IPS-18c (cell line): ENCODE measurements at regions not wholly inside any gene's neighbourhood (a gene's known extent, or its start where the extent isn't known, plus 50 kb on each side); places are given as distances from the start of the nearest gene placed in this dataset.

ENCODE experiments used
- H3K4me3 ChIP-seq: 2 replicates; pipeline ENCODE4 v1.7.0; 2013; ENCODE audit warnings: low read depth, mild to moderate bottlenecking, low read length, moderate library complexity; ENCODE audit not compliant: insufficient read depth
- H3K9me3 ChIP-seq: one replicate; pipeline ENCODE4 v1.6.1; 2013; ENCODE audit warnings: mild to moderate bottlenecking, low read length, moderate library complexity; ENCODE audit not compliant: control insufficient read depth, insufficient read depth

DNA sequence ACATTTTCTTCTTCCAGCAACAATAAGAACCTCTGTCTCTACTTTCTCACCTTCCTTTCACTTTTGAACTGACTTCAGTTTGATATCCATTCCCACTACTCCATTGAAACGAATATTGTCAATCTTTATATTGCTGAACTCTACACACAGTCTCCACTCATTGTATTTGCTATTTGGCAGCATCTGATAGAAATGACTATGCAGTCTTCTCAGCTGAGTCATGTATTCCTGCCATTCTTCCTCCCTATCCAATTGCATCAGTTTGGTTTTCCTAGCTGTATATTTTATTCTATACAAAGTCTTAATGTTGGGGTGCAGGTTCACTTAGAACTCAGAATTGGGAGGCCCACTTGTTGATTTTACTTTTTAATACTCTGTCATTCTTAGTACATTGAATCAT lies 107.5 kb upstream of the CPNE8 start:
- no peak overlapping the region for H3K4me3 ChIP-seq
- H3K9me3 ChIP-seq: no peaks in the 10 kb centered on the region

- Histone ChIP-seq H3K4me3 (no peak overlapping the region), H3K9me3 (no peaks in the 10 kb centered on the region)
Observed at GRCh38 chr12:39011166-39011565, 105.8 kb upstream of the CPNE8 start.

DNA sequence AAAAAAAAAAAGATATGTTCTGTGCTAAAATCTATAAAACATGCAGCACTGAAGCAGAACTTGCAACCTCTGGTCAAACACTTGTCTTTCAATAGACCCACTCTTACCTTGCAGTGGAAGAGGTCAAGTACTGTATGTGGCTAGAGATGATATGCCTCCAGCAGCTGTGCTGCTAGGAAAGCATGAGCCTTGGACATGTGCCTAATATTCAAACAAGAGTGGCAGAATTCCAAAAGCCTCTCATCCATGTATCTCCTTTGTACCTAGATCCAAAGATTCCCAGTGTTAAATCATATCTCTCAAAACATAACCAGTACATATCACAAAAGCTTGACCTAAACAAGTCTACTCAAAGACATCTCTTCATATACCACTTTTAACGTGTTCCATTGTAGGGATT lies 105.0 kb upstream of the CPNE8 start:
- Histone ChIP-seq H3K4me3 (no peak overlapping the region), H3K9me3 (no peaks in the 10 kb centered on the region)

DNA sequence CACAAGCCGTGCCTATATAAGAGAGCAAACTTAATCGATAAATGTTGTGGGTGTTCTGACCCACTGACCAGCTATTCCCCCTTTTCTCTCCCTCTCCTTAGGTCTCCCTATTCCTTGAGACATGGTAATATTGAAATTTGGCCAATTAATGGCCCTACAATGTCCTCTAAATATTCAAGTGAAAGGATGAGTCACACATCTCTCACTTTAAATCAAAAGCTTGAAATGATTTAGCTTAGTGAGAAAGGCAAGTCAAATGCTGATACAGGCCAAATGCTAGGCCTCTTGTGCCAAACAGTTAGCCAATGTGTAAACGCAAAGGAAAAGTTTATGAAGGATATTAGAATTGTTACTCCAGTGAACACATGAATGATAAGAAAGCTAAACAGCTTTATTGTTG lies 102.2 kb upstream of the CPNE8 start:
- H3K4me3 ChIP-seq: no peak overlapping the region
- H3K9me3 ChIP-seq: no peaks in the 10 kb centered on the region

DNA sequence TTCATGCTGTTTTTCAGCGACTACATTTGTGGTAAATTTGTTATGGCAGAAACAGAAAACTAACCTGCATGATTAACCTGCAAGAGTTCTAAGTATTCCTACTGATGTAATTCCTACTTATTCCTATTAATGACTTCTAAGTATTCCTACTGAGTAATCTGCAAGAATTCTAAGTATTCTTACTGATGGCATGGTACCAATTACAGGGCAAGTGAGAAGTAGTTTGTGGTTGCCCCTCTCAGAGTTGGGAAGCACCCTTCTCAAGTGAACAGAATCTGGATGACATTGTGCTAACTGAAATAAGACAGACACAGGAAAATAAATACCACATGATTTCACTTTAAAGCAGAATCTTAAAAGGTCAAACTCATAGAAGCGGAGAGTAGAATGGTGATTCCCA lies 100.9 kb upstream of the CPNE8 start:
- no peak overlapping the region for H3K4me3 ChIP-seq
- H3K9me3 ChIP-seq: no peaks in the 10 kb centered on the region

GRCh38 chr12:39005671-39006070 lies 100.3 kb upstream of the CPNE8 start:
- Histone ChIP-seq H3K4me3 (no peak overlapping the region), H3K9me3 (no peaks in the 10 kb centered on the region)

DNA sequence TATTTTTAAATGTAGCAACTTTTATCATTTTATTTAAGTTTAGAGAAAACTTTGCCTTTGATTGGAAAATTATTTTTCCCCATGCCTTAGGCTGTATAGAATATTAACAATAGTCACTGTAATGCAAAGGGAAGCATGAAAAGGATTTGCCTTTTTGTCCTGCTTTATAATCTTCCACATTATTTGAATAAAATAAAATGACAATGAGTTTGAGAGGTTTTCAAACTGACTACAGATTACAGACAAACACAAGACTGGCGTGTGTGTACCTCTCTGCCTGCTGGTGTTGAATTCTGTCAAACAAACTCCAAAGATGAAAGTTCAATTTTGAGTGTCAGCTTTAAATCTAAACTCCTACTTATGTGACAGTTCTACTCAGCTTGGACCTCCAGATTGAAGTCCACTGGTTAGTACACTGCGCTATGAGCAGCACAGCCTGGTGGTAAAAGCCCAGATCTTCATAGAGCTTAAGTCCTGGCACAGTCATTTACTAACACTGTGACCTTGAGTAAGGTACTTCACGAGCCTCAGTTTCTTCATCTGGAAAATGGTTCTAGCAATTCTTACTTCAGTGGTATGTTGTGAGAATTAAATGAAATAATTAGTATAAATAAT lies 98.3 kb upstream of the CPNE8 start:
- Histone ChIP-seq H3K4me3 (no peak overlapping the region), H3K9me3 (no peaks in the 10 kb centered on the region)

DNA sequence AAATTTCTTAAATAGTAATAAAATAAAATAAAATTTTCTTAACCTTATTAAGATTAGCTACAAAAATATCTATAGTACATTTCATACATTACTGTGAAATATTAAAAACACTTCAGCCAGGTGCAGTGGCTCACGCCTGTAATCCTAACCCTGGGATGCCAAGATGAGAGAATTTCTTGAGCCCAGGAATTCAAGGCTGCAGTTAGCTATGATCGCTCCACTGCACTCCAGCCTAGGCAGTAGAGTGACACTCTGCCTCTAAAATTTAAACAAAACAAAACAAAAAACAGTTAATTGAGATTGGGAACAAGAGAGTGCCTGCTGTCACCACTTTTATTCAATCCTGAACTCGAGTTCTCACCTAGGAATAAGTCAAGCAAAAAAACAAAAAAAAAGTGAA lies 95.0 kb upstream of the CPNE8 start:
- H3K9me3 ChIP-seq: no peaks in the 10 kb centered on the region
- H3K4me3 ChIP-seq: no peak overlapping the region

- no peaks in the 10 kb centered on the region for H3K9me3 ChIP-seq
- no peak overlapping the region for H3K4me3 ChIP-seq
Observed at GRCh38 chr12:38998887-38999482, 93.6 kb upstream of the CPNE8 start.

DNA sequence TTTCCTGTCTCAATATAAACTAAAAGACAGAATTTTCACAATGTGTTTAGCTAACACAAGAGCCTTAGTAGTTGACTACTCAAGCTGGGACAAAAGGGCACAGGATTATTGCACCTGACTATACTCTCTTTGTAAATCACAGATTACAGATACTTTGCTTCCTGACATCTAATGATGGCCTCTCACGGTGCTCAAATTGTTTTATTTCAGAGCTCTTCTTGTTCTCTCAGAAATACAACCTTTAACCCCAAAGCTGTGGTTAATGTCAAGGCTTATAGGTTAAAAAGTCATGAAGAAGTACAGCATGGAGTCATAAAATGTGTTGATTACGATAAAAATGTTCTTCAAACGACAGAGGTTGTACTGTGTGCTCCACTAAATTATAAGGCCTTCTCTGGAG lies 89.9 kb upstream of the CPNE8 start:
- H3K9me3 ChIP-seq: no peaks in the 10 kb centered on the region
- H3K4me3 ChIP-seq: no peak overlapping the region

GRCh38 chr12:38985961-38986360 lies 80.6 kb upstream of the CPNE8 start:
- Histone ChIP-seq H3K9me3 (no peaks in the 10 kb centered on the region), H3K4me3 (no peak overlapping the region)

GRCh38 chr12:38984388-38984787 lies 79.0 kb upstream of the CPNE8 start:
- H3K9me3 ChIP-seq: no peaks in the 10 kb centered on the region

GRCh38 chr12:38983117-38983571 lies 77.8 kb upstream of the CPNE8 start:
- no peak overlapping the region for H3K4me3 ChIP-seq

More at GRCh38 chr12:38984388-38984787, 79.0 kb upstream of the CPNE8 start:
- no peak overlapping the region for H3K4me3 ChIP-seq

DNA sequence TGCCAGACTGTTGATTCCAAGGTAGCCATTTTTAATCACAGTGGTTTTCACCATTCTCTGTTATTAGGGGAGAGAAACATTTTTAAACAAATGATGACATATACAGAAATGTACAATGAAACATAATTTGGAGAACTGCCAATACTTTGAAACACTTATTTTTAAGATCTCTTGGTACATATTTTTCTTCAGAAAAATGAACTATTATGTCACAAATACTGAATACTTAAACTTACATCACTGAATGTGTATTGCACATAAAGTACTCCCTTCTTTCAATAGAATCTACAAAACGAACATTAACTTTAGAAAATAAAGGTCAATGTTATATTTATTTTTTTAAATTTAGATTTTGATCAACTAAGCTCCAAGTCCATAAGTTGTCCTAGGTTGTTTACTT lies 71.7 kb upstream of the CPNE8 start:
- Histone ChIP-seq H3K4me3 (no peak overlapping the region), H3K9me3 (no peaks in the 10 kb centered on the region)

More at GRCh38 chr12:38983117-38983571, 77.8 kb upstream of the CPNE8 start:
- no peaks in the 10 kb centered on the region for H3K9me3 ChIP-seq

DNA sequence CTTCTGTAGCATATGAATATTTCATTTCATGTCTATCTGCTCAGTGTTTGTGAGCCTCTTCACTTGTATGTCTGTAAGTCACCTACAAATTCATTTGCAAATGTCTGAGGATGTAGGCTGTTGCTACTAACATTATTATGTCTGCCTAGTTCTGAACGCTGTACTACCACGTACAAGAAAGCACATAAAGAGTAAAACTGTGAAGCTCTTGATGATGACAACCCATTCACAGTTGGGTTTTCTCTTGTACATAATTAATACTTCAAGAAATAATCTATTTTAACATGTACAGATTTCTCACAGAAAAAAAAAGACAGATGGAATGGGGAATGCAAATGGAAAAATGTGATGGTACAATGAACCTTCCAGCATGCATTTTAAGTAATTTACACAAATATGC lies 64.3 kb upstream of the CPNE8 start:
- Histone ChIP-seq H3K9me3 (peaks cover 9% of the 10 kb centered on the region), H3K4me3 (no peak overlapping the region)

DNA sequence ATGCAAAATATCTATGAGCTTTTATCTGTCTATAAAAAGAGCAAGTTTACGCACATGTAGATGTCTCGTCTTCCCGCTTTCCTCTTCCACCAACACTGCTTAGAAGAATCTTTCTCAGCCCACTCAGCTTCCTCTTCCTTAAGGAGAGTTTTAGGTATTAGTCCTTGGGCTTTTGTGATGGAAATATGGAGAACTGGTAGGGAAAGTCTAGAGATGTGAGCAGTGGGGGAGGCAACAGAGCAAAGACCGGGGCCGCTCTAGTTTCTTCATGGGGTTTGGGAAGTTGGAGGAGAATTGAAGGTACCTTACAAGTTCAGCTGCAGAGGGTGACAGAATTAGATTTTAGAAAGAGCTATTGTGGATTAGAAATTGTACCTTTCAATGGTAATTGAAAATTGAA lies 56.3 kb upstream of the CPNE8 start:
- no peaks in the 10 kb centered on the region for H3K9me3 ChIP-seq
- H3K4me3 ChIP-seq: no peak overlapping the region

DNA sequence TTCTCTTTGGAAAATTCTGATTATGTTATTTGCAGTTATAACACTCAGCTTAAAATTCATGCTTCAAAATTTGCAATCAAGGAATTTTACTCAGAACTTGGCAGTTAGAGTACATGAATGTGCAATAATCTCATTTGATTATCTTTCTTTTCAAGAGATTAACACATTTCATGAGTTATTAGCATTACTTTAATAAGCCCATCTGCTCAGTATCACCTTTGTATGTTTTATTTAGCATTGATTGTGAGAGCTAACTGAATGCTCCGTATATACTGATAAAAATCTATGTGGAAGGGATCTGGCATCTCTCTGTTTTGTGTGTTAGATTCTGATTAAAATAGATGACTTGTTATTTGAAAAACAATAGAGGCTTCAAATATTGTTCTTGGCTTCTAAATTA lies 55.6 kb upstream of the CPNE8 start:
- no peak overlapping the region for H3K4me3 ChIP-seq
- no peaks in the 10 kb centered on the region for H3K9me3 ChIP-seq

GRCh38 chr12:38956337-38956736 lies 50.9 kb upstream of the CPNE8 start:
- H3K9me3 ChIP-seq: no peaks in the 10 kb centered on the region
- no peak overlapping the region for H3K4me3 ChIP-seq
